Epithelial cell of proximal tubule (primary cell): ENCODE measurements at regions not wholly inside any gene's neighbourhood (a gene's known extent, or its start where the extent isn't known, plus 50 kb on each side); places are given as distances from the start of the nearest gene placed in this dataset.

Source experiments
- DNase-seq: peaks from one replicate; pipeline ENCODE4 v3.0.0-alpha.2; 2011; ENCODE audit warnings: low read depth
- H3K4me3 ChIP-seq: 2 replicates; pipeline ENCODE4 v1.5.1; 2011; ENCODE audit warnings: low read depth, mild to moderate bottlenecking, low read length
- TF ChIP-seq, protein P1 (sequence below): conservative IDR thresholded peaks from 2 replicates; pipeline ENCODE4 v1.5.1; 2012; ENCODE audit warnings: low read depth, mild to moderate bottlenecking, low read length

- TF ChIP-seq, protein P1, sequence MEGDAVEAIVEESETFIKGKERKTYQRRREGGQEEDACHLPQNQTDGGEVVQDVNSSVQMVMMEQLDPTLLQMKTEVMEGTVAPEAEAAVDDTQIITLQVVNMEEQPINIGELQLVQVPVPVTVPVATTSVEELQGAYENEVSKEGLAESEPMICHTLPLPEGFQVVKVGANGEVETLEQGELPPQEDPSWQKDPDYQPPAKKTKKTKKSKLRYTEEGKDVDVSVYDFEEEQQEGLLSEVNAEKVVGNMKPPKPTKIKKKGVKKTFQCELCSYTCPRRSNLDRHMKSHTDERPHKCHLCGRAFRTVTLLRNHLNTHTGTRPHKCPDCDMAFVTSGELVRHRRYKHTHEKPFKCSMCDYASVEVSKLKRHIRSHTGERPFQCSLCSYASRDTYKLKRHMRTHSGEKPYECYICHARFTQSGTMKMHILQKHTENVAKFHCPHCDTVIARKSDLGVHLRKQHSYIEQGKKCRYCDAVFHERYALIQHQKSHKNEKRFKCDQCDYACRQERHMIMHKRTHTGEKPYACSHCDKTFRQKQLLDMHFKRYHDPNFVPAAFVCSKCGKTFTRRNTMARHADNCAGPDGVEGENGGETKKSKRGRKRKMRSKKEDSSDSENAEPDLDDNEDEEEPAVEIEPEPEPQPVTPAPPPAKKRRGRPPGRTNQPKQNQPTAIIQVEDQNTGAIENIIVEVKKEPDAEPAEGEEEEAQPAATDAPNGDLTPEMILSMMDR: no peak
- no peak for DNase-seq
- H3K4me3 ChIP-seq: no peak overlapping the region
These were observed 658.8 kb downstream of the EDEM1 start for GRCh38 chr3:5846261-5846660.

DNA sequence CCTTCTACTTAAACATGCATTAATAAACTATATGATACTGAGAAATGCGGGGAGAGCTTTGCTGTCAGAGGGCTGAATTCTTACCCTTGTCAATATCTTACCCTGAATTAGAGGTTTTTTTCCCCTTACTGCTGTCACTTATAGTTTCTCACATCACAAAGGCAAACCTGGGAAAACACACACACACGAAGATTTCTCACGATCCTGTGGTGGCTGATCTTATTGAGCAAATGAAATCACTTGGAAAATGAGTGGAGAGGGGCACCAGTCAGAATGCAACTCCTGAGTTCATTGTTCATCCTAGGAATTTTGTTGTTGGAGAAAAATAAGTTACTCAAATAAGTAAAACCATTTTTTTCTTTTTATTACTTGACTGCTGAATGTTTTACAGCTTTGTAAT, 673.6 kb downstream of the EDEM1 start:
- no peak overlapping the region for H3K4me3 ChIP-seq
- TF ChIP-seq, protein P1: no peak

DNA sequence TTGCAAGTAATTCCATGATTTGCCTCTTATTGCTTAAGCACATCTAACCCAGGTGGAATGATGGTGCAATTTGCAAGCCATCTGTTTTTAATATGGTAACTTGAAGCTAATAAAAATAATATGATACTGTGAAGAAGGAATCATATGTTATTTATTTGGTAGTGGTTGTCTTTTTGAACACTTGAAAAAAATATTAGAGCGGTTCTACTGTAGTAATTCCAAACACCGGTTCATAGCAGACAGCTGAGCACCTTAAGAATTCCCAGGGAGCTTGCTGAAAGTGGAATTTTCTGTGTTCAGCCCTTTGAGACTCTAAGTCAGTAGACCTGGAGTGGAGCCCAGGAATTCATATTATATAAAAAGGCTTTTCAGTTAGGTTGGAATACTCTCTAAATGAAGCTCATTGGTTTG, 687.4 kb downstream of the EDEM1 start:
- H3K4me3 ChIP-seq: no peak overlapping the region
- DNase-seq: no peak
- TF ChIP-seq, protein P1: no peak

More for the DNA sequence above, 673.6 kb downstream of the EDEM1 start:
- no peak for DNase-seq

GRCh38 chr3:5888851-5889250, 701.3 kb downstream of the EDEM1 start:
- H3K4me3 ChIP-seq: no peak overlapping the region
- TF ChIP-seq, protein P1: no peak
- DNase-seq: no peak

DNA sequence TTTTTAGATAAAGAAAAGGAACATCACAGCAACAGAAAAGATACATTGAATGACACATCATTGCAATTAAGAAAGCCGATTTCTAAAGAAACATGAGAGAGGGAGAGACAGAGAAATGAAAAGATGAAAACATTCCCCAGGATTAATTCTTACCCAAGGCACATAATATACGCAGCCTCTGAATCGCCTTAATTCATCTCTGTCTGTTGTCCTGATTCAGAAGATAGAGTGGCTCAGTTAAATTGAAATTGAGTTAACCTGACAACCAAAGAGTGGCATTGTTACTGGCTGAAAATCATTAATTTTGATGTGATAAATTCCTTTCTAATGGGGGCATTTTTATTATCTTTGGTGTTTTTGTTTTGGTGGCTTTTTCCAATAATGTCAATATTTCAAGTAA, 701.9 kb downstream of the EDEM1 start:
- no peak for DNase-seq
- no peak overlapping the region for H3K4me3 ChIP-seq
- TF ChIP-seq, protein P1: no peak

GRCh38 chr3:5891711-5892110, 704.2 kb downstream of the EDEM1 start:
- H3K4me3 ChIP-seq: no peak overlapping the region
- no peak for DNase-seq
- TF ChIP-seq, protein P1: no peak

DNA sequence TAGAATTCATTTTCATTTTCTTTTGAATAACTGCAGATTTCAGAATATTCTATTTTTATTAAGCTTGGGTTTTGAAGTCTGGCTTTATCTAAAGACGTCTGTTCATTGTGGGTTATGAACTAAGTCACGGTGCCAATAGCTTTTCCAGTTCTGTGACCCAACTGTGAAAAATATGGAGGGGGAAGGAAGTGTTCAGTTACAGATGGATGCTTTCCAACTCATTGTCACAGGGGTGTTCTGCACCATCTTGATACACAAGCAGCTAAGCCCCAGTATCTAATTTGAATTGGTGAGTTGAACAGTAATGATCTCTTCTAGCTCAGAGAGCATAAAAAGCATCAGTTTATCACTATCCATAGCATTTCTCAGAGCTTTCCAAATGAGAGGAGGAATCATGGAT, 710.6 kb downstream of the EDEM1 start:
- TF ChIP-seq, protein P1: no peak
- no peak overlapping the region for H3K4me3 ChIP-seq
- no peak for DNase-seq
